HG03442 (cell line): ENCODE measurements at regions not wholly inside any gene's neighbourhood (a gene's known extent, or its start where the extent isn't known, plus 50 kb on each side); places are given as distances from the start of the nearest gene placed in this dataset.
"Not testable (repeated sequence)": the region's sequence is repeated elsewhere in the genome, so short reads cannot be mapped to it uniquely, and the experiment has no call there.

Experiments
- ATAC-seq: cut with Tn5 transposase; IDR thresholded peaks from one replicate; pipeline ENCODE4 v1.9.1; 2021; ENCODE audit warnings: mild to moderate bottlenecking, moderate library complexity; ENCODE audit not compliant: unreplicated experiment

GRCh38 chr2:107740300-107740699 lies 86.4 kb upstream of the RGPD4 start:
- ATAC-seq = no peak

GRCh38 chr2:107742460-107743027 lies 84.1 kb upstream of the RGPD4 start:
- ATAC-seq = no peak

- no peak for ATAC-seq
Measured at GRCh38 chr2:107743274-107743673, 83.4 kb upstream of the RGPD4 start.

GRCh38 chr2:107745100-107745499 lies 81.6 kb upstream of the RGPD4 start:
- ATAC-seq = no peak

- ATAC-seq = not testable (repeated sequence)
Measured at GRCh38 chr2:107746552-107747198, 80.0 kb upstream of the RGPD4 start.

GRCh38 chr2:107747199-107747963 lies 79.3 kb upstream of the RGPD4 start:
- ATAC-seq = not testable (repeated sequence)

- ATAC-seq = no peak
Measured at GRCh38 chr2:107747964-107748583, 78.6 kb upstream of the RGPD4 start.

- no peak for ATAC-seq
Measured at GRCh38 chr2:107751936-107752335, 74.8 kb upstream of the RGPD4 start.

GRCh38 chr2:107753806-107754205 lies 72.9 kb upstream of the RGPD4 start:
- not testable (repeated sequence) for ATAC-seq

- ATAC-seq = no peak
Measured at GRCh38 chr2:107757223-107757622, 69.5 kb upstream of the RGPD4 start.

- ATAC-seq = no peak
Measured at GRCh38 chr2:107760620-107761364, 65.9 kb upstream of the RGPD4 start.

GRCh38 chr2:107772353-107772752 lies 54.3 kb upstream of the RGPD4 start:
- ATAC-seq = no peak

- ATAC-seq = no peak
Measured at GRCh38 chr2:107775211-107775610, 51.5 kb upstream of the RGPD4 start.

- ATAC-seq = no peak
Measured at GRCh38 chr2:107775791-107776190, 50.9 kb upstream of the RGPD4 start.

GRCh38 chr2:107776362-107776761 lies 50.3 kb upstream of the RGPD4 start:
- no peak for ATAC-seq
